ENCODE measurements at regions not wholly inside any gene's neighbourhood (a gene's known extent, or its start where the extent isn't known, plus 50 kb on each side); places are given as distances from the start of the nearest gene placed in this dataset.

- Histone ChIP-seq H3K4me3 (ENCODE audit: low read length) (no peak overlapping the region), H3K9ac (ENCODE audit: low read length) (no peak overlapping the region), H3K36me3 (ENCODE audit: control insufficient read depth, insufficient read depth, low read length, severe bottlenecking) (no peaks in the 10 kb centered on the region), H3K9me3 (ENCODE audit: control insufficient read depth, low read length) (no peaks in the 10 kb centered on the region), H3K27me3 (replicated peaks; ENCODE audit: control insufficient read depth, insufficient read depth, low read length) (no peaks in the 10 kb centered on the region), H3K4me1 (ENCODE audit: control insufficient read depth, insufficient read depth, low read length) (peaks cover 16% of the 10 kb centered on the region)
- no peak for DNase-seq (ENCODE audit: low read depth)
Measured at GRCh38 chr10:44202952-44203351, 181.9 kb downstream of the CXCL12 start.

- Histone ChIP-seq H3K9me3 (ENCODE audit: control insufficient read depth, low read length) (no peaks in the 10 kb centered on the region), H3K4me3 (ENCODE audit: low read length) (no peak overlapping the region), H3K9ac (ENCODE audit: low read length) (no peak overlapping the region), H3K4me1 (ENCODE audit: control insufficient read depth, insufficient read depth, low read length) (peaks cover 18% of the 10 kb centered on the region), H3K27me3 (replicated peaks; ENCODE audit: control insufficient read depth, insufficient read depth, low read length) (no peaks in the 10 kb centered on the region), H3K36me3 (ENCODE audit: control insufficient read depth, insufficient read depth, low read length, severe bottlenecking) (no peaks in the 10 kb centered on the region)
- DNase-seq (ENCODE audit: low read depth) = no peak
Measured at GRCh38 chr10:44201656-44202055, 183.2 kb downstream of the CXCL12 start.

GRCh38 chr10:44201011-44201410, 183.9 kb downstream of the CXCL12 start:
- Histone ChIP-seq H3K9ac (ENCODE audit: low read length) (no peak overlapping the region), H3K36me3 (ENCODE audit: control insufficient read depth, insufficient read depth, low read length, severe bottlenecking) (no peaks in the 10 kb centered on the region), H3K4me1 (ENCODE audit: control insufficient read depth, insufficient read depth, low read length) (peaks cover 21% of the 10 kb centered on the region), H3K9me3 (ENCODE audit: control insufficient read depth, low read length) (no peaks in the 10 kb centered on the region), H3K27me3 (replicated peaks; ENCODE audit: control insufficient read depth, insufficient read depth, low read length) (no peaks in the 10 kb centered on the region), H3K4me3 (ENCODE audit: low read length) (no peak overlapping the region)
- no peak for DNase-seq (ENCODE audit: low read depth)

- no peaks in the 10 kb centered on the region for H3K36me3 ChIP-seq (ENCODE audit: control insufficient read depth, insufficient read depth, low read length, severe bottlenecking)
- no peaks in the 10 kb centered on the region for H3K9me3 ChIP-seq (ENCODE audit: control insufficient read depth, low read length)
- H3K9ac ChIP-seq (ENCODE audit: low read length) = no peak overlapping the region
- no peak overlapping the region for H3K4me3 ChIP-seq (ENCODE audit: low read length)
- no peak for DNase-seq (ENCODE audit: low read depth)
- peaks cover 25% of the 10 kb centered on the region for H3K4me1 ChIP-seq (ENCODE audit: control insufficient read depth, insufficient read depth, low read length)
- H3K27me3 ChIP-seq (replicated peaks; ENCODE audit: control insufficient read depth, insufficient read depth, low read length) = no peaks in the 10 kb centered on the region
Measured at GRCh38 chr10:44199991-44200655, 184.8 kb downstream of the CXCL12 start.

- DNase-seq (ENCODE audit: low read depth) = no peak
- Histone ChIP-seq H3K27me3 (replicated peaks; ENCODE audit: control insufficient read depth, insufficient read depth, low read length) (no peaks in the 10 kb centered on the region), H3K4me3 (ENCODE audit: low read length) (no peak overlapping the region), H3K9me3 (ENCODE audit: control insufficient read depth, low read length) (no peaks in the 10 kb centered on the region), H3K9ac (ENCODE audit: low read length) (no peak overlapping the region), H3K36me3 (ENCODE audit: control insufficient read depth, insufficient read depth, low read length, severe bottlenecking) (no peaks in the 10 kb centered on the region), H3K4me1 (ENCODE audit: control insufficient read depth, insufficient read depth, low read length) (peaks cover 28% of the 10 kb centered on the region)
Measured at GRCh38 chr10:44199267-44199666, 185.6 kb downstream of the CXCL12 start.

- Histone ChIP-seq H3K4me1 (ENCODE audit: control insufficient read depth, insufficient read depth, low read length) (peaks cover 28% of the 10 kb centered on the region), H3K4me3 (ENCODE audit: low read length) (no peak overlapping the region), H3K9me3 (ENCODE audit: control insufficient read depth, low read length) (no peaks in the 10 kb centered on the region), H3K36me3 (ENCODE audit: control insufficient read depth, insufficient read depth, low read length, severe bottlenecking) (no peaks in the 10 kb centered on the region), H3K27me3 (replicated peaks; ENCODE audit: control insufficient read depth, insufficient read depth, low read length) (no peaks in the 10 kb centered on the region), H3K9ac (ENCODE audit: low read length) (no peak overlapping the region)
- DNase-seq (ENCODE audit: low read depth) = peak; percentile 20
Measured at GRCh38 chr10:44198780-44199097, 186.2 kb downstream of the CXCL12 start.

GRCh38 chr10:44198096-44198779, 186.7 kb downstream of the CXCL12 start:
- DNase-seq (ENCODE audit: low read depth) = peak; percentile 84
- H3K4me1 ChIP-seq (ENCODE audit: control insufficient read depth, insufficient read depth, low read length) = peaks cover 28% of the 10 kb centered on the region
- no peak overlapping the region for H3K9ac ChIP-seq (ENCODE audit: low read length)
- H3K4me3 ChIP-seq (ENCODE audit: low read length) = no peak overlapping the region
- H3K9me3 ChIP-seq (ENCODE audit: control insufficient read depth, low read length) = no peaks in the 10 kb centered on the region
- H3K36me3 ChIP-seq (ENCODE audit: control insufficient read depth, insufficient read depth, low read length, severe bottlenecking) = no peaks in the 10 kb centered on the region
- no peaks in the 10 kb centered on the region for H3K27me3 ChIP-seq (replicated peaks; ENCODE audit: control insufficient read depth, insufficient read depth, low read length)

- no peak for DNase-seq (ENCODE audit: low read depth)
- Histone ChIP-seq H3K4me3 (ENCODE audit: low read length) (no peak overlapping the region), H3K9me3 (ENCODE audit: control insufficient read depth, low read length) (no peaks in the 10 kb centered on the region), H3K27me3 (replicated peaks; ENCODE audit: control insufficient read depth, insufficient read depth, low read length) (no peaks in the 10 kb centered on the region), H3K36me3 (ENCODE audit: control insufficient read depth, insufficient read depth, low read length, severe bottlenecking) (no peaks in the 10 kb centered on the region), H3K9ac (ENCODE audit: low read length) (no peak overlapping the region), H3K4me1 (ENCODE audit: control insufficient read depth, insufficient read depth, low read length) (peaks cover 28% of the 10 kb centered on the region)
Measured at GRCh38 chr10:44197646-44198045, 187.3 kb downstream of the CXCL12 start.

- Histone ChIP-seq H3K36me3 (ENCODE audit: control insufficient read depth, insufficient read depth, low read length, severe bottlenecking) (no peaks in the 10 kb centered on the region), H3K4me1 (ENCODE audit: control insufficient read depth, insufficient read depth, low read length) (peaks cover 28% of the 10 kb centered on the region), H3K9me3 (ENCODE audit: control insufficient read depth, low read length) (no peaks in the 10 kb centered on the region), H3K4me3 (ENCODE audit: low read length) (no peak overlapping the region), H3K27me3 (replicated peaks; ENCODE audit: control insufficient read depth, insufficient read depth, low read length) (no peaks in the 10 kb centered on the region), H3K9ac (ENCODE audit: low read length) (no peak overlapping the region)
- DNase-seq (ENCODE audit: low read depth) = no peak
Measured at GRCh38 chr10:44196336-44196735, 188.6 kb downstream of the CXCL12 start.

- H3K4me3 ChIP-seq (ENCODE audit: low read length) = no peak overlapping the region
- DNase-seq (ENCODE audit: low read depth) = no peak
- peaks cover 28% of the 10 kb centered on the region for H3K4me1 ChIP-seq (ENCODE audit: control insufficient read depth, insufficient read depth, low read length)
- H3K27me3 ChIP-seq (replicated peaks; ENCODE audit: control insufficient read depth, insufficient read depth, low read length) = no peaks in the 10 kb centered on the region
- H3K9me3 ChIP-seq (ENCODE audit: control insufficient read depth, low read length) = peaks cover 2% of the 10 kb centered on the region
- no peak overlapping the region for H3K9ac ChIP-seq (ENCODE audit: low read length)
- no peaks in the 10 kb centered on the region for H3K36me3 ChIP-seq (ENCODE audit: control insufficient read depth, insufficient read depth, low read length, severe bottlenecking)
Measured at GRCh38 chr10:44196008-44196320, 188.9 kb downstream of the CXCL12 start.

- H3K9ac ChIP-seq (ENCODE audit: low read length) = no peak overlapping the region
- H3K36me3 ChIP-seq (ENCODE audit: control insufficient read depth, insufficient read depth, low read length, severe bottlenecking) = no peaks in the 10 kb centered on the region
- H3K9me3 ChIP-seq (ENCODE audit: control insufficient read depth, low read length) = peaks cover 7% of the 10 kb centered on the region
- no peak overlapping the region for H3K4me3 ChIP-seq (ENCODE audit: low read length)
- DNase-seq (ENCODE audit: low read depth) = peak; percentile 94
- peaks cover 28% of the 10 kb centered on the region for H3K4me1 ChIP-seq (ENCODE audit: control insufficient read depth, insufficient read depth, low read length)
- H3K27me3 ChIP-seq (replicated peaks; ENCODE audit: control insufficient read depth, insufficient read depth, low read length) = no peaks in the 10 kb centered on the region
Measured at GRCh38 chr10:44195112-44196007, 189.5 kb downstream of the CXCL12 start.

All from adipocyte (in vitro differentiated cells).